Posterior vena cava (tissue), 2 donors: ENCODE measurements at regions not wholly inside any gene's neighbourhood (a gene's known extent, or its start where the extent isn't known, plus 50 kb on each side); places are given as distances from the start of the nearest gene placed in this dataset.

Experiments
- DNase-seq: peaks from one replicate; pipeline ENCODE4 v3.0.0-alpha.2; 2020; ENCODE audit warnings: low spot score
- intact Hi-C, 2 donors: fragments of 100-400 bp; cut with DNase I; formaldehyde crosslinking; loops; one replicate each; pipeline versions ENCODE4 v1.14.1 to v1.14.2; 2022 to 2023
- donor health status: DM: yes; HTN: yes; CAD: no.
- donor health status: DM: yes; HTN: yes; CAD: no.

DNA sequence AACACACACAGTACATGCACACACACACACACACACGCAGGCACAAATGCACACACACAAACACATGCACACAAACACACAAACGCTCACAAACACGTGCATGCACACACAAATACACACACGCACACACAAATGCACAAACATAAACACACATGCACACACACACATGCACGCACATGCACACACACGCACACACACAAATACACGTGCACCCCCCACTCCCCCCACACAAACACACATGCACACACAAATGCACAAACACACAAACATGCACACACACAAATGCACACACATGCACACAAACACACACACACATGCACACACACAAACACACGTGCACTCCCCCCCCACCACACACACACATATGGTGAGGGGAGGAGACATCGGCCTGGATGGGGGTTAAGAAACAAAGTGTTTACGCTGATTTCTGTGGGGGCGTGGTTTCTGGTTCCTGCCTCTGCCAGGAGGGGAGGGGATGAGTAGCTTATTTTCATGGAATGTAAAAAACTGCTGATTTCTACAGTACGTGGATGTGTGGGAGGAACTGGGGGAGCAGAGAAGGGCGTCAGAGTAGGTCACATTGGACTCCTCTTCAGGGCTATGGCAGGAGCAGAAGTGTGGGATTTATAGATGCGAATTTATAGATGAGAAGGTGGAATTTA, 607.2 kb downstream of the QKI start:
- intact Hi-C loops, result loop anchor here in 1 of 2 donors (2.0 kb wide), 1 partner anchor 901 kb away; no protein-coding TSS in a partner anchor
- DNase-seq, result no peak

DNA sequence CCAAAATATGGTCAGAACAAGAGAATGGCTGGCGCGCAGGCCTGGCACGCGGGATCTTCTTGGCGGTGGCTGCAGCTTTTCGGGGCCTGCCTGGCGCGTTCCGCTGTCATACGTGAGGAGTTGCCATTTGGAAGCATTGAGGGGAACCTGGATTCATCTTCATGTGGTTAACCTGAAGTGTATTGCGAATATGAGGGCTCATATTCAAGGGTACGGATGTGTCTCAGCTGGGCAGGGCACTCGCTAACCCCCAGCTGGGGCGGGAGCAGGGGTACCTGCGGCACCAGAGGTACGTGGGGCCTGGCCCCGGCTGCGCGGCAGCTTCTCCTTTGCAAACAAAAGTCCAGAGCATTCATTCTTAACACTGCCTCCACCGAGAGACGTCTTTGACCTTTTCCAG, 605.6 kb downstream of the QKI start:
- intact Hi-C loops, result no loop called here
- DNase-seq, result no peak

DNA sequence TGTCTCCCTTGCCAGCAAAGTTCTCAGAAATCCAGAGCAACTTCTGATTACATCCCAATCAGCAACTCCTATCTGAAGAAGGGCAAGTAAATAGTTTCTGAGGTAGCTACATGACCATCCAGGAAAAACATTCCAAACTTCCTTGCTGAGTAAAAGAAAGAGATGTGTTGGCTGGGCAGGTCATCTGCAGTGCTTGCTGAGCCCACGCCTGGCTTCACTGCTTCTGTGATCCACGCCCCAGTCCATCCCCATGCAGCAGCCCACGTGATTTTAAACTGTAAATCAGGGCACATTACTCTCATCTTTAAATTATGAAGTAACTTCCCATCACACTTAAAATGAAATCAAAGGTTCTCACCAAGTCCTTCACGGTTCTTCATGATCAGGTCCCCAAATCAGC, 603.6 kb downstream of the QKI start:
- intact Hi-C loops, result no loop called here
- DNase-seq, result no peak

DNA sequence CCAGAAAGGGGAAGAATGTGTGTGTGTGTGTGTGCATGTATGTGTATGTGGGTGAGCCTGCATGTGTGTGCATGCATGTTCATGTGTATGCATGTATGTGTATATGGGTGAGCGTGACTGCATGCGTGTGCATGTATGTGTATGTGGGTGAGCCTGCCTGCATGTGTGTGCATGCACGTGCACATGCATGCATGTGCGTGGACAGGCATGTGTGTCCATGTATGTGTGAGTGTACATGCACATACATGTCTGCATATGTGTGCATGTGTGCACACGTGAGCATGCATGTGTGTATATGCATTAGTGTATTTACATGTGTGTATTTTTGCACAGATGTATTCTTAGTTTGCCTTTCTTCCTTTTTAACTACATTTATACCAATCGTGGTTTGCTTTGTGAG, 601.5 kb downstream of the QKI start:
- DNase-seq, result no peak
- intact Hi-C loops, result no loop called here

DNA sequence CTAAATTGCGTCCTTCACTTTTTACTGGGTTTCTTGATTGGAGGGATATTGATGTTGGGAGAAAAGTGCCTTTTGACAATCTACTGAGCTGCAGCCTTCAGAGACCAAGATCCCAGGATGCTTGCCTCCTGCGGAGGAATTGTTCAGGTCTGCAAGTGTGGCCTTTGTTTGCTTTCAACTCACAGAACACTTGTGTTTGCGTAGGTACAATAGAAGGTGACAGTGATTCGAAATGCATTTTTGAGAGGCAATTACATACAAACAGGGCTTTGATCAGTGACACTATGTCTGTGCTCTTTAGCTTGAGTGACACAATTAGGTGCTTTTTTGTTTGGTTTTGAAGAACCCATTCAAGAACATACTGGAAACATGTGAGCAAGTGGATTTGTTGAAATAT, 600.6 kb downstream of the QKI start:
- no peak for DNase-seq
- intact Hi-C loops, result no loop called here

DNA sequence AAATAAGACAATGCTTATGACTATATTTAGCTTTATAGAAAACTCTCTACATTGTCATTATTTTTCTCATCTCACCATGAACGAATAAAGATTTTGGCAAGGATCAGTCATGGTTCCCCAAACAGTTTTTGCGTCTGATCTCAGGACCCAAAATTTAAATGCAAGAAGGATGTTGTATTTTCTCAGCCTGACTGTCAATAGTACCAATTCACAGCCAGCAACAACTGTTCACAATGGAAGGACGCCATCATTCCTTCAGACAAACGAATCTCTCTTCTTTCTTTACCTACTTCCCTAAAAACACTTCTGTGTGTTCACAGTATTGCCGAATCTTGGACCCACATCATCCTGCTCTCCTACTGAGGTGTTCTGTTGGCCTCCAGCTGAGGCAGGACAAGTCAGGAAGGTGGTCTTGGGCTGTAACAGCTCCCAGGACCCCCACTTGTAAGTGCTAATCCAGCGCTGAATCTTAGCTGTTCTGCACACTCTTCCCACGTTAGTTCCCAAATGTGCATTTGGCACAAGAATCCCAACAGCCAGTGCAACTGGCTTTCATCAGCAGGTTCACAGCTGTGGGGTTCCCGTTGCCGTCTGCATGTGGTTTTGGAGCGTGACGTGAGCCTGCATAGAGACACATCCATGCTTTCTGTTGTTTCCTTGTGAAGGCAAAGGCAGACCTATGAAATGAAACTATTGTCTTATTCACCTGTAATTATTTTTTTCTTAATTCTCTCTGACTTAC, 600.0 kb downstream of the QKI start:
- DNase-seq, result no peak
- intact Hi-C loops, result no loop called here

DNA sequence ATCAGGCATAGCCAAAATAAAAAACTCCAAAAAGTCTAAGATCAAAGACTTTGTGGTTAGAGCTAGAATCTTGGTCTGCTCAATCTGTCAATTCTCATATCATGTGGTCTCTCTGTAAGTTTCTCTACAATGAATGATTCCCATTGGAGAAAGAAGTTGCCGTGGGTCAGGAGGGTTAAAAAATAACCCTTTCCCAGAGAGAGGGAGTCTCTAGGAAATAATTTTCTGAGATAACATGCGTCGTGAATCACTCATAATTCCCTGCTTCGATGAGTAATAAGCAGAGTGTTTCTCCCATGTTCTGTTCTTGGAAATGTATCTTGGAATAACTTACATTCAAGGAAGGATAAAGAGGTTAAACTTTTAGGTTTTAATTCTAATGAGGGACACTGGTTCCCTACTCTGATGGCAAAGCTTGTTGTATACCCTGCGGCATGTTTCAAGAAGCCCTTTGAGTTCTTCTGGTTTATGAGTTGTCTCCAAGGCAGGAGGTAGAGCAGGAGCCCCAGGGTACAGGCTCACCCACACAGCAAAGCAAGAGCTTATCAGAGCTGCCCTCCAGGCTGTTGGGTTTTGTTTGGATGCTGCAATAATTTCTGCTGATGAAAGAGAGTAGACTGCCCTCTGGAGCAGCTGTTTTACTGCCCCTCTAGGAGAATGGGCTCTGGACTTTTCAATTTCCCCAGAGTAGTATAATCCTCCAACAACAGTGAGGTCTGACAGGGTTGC, 599.1 kb downstream of the QKI start:
- intact Hi-C loops, result no loop called here
- no peak for DNase-seq

DNA sequence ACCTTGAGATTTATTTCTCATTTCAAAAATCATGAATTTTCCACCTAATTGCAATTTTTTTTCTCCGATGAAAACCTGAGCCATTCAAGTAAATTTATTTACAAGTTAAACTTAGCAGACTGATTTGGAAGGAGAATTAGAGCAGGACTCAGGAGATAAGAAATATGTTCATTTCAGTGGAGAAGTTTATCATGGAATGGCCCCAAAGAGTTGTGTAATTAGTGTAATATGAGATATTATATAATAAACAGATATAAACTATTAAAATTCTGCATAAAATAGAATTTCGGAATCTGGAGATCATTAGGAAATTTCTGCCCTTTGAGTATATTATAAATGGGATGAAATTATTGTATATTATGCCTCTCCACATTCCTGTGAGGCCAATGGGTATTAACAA, 596.8 kb downstream of the QKI start:
- intact Hi-C loops, result no loop called here
- no peak for DNase-seq

DNA sequence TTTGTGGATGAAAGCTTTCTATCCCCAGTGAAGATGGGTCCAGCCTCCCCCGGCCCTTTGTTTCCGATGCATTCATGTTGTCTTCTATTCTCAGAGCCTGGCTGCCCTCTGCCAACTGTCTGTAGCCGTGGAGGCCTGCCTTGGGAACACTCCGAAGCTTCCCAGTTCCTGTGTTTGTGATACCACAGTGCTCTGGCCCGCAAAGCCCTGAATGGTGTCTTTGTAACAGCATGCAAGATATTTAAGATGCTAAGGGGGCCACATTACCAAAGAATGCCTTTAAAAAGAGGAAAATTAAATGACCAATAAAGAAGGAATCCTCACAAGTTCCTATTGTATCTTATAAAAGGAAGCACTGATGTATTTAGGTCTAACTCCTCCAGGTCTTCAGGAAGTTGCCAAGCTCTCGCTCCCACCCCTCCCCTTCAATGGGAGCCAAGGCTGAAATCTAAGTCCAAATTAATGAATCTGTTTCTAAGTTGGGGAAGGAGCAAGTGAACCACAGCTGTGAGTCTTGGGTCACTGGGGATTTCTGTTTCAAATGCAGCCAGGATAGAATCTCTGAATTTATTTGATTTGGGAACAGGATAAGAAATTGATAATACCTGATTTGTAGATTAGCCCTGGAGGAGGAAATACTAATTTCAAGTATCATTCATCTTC, 596.1 kb downstream of the QKI start:
- DNase-seq, result no peak

DNA sequence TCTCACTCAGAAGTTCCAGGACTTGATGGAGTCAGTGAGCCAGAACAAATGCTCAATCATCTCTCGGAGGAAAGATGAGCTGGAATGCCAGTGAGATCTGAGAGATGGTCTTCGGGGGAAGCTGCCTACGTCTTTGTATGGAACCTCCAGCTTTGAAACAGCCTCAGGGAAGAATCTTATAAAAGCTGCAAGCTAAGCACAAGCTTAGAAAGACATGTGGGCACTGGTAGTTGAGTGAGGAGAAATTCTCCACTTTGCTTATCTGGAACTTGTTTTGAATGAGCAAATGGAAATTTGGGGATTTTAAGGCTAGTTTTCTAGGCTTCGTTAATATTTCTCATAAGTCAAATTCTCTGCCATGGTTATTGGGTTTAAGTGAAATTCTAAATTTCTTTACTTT, 594.4 kb downstream of the QKI start:
- intact Hi-C loops, result no loop called here
- no peak for DNase-seq

More for the DNA sequence above, 596.1 kb downstream of the QKI start:
- intact Hi-C loops, result no loop called here

DNA sequence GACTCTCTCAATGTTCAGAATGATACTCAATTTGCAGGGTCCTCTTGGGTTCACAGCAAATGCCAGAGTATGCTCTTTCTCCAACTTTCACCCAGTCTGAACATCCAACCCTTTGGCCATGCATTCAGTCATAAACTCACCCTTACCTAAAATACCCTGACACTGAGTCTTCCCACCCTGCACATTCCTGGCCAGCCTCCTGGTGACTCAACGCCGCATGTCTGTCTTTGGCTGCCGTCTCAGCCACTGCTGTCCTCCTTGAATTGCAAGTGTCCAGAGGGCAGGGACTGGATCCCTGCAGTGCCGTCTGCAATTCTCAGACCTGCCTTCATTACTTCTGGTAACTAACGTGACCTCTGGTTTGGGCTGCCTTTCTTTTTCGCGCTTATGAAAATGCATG, 593.4 kb downstream of the QKI start:
- DNase-seq, result no peak
- intact Hi-C loops, result no loop called here

DNA sequence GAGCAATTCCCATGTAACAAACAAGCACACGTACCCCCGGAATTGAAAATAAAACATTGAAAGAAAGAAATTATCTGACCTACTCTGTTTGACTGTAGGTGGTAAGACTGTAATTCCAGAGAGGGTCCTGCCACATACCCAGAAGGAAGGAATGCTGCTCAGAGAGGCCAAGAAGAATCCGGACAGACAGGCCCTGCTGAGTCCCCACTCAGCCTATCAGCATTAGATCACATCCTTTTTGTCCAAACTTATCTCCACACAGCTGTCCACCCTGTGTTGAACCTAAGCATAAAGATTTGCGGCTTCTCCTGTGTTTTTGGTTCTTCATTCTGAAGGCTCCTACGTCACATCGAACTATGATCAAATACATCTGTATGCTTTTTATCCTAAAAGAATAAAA, 591.9 kb downstream of the QKI start:
- intact Hi-C loops, result no loop called here
- no peak for DNase-seq

DNA sequence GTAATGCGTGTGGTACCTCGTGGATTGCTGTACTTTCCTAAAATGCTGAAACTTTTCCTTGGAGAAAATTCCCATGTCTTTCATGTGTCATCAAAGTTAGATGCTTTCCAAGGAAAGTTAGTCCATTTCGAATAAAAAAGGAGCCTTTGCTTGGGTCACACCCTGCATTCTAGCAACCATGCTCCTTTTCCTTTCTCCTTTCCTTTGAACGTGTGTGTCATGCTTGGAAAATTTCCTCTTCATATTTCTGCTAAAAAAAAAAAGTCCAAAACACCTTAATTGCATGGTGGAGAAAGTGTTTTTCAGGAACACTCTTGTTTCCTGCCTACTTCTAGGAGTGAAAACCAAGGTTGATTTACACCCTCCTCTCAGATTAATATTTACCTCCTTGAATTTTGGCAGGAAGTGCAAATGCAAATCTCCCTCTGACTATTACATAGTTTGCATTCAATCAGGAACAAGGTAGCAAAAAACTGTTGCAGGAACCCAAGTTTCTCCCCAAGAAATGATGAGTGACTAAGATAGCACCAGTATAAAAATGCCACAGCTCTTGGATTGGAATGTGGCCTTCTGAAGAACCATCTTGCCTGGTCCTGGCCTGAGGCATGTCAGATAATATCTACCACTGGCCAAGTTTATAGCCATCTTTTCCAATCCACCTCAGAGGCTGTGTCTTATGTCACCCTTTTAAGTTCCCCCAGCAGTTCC, 590.6 kb downstream of the QKI start:
- no peak for DNase-seq
- intact Hi-C loops, result no loop called here

DNA sequence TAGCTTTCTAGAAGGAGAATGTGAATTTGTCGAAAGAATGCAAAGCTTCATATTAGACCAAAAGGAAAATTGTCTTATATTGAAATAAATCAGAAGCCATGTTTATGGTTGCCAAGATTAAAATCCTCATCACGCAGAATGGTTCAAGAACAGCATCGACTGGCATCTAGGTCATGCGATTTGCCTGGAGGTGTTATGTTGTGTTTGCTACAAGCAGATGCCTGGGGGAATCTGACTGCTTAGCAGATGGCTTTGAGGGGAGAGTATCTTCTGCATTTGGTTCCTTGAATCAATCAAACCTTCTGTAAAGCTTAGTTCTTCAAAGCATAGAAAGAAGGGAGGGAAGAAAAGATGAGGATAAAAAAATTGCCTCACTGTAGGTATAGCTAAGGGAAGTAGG, 585.8 kb downstream of the QKI start:
- intact Hi-C loops, result no loop called here
- no peak for DNase-seq

DNA sequence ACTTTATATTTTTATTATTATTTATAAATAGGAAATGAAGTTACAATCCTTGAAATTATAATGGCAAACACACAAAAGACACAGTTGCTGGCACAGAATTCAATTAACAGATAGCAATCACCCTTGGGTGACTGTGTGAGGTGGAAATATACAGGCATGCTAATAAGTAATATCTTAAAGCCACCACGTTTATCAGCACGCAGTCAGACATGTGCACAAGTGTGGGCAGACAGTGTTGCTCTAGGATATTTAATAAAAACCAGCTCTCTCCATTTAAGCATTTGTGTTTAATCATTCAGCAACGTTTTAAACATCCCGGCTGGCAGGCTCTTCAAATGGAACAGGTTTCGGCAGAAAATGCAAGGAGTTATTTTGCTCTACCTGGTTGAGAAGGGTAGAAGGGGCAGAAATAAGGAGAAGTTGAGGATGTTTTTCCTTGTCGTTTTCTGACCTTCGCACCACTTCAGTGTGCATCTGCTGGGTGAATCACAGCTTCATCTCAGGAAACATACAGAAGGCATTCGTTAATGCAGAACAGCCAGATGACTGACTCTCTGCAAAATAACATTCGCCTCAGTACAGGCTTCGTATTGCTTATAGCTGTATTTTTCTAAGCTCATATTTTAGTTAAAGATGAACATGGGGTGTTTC, 585.1 kb downstream of the QKI start:
- intact Hi-C loops, result no loop called here
- DNase-seq, result no peak

DNA sequence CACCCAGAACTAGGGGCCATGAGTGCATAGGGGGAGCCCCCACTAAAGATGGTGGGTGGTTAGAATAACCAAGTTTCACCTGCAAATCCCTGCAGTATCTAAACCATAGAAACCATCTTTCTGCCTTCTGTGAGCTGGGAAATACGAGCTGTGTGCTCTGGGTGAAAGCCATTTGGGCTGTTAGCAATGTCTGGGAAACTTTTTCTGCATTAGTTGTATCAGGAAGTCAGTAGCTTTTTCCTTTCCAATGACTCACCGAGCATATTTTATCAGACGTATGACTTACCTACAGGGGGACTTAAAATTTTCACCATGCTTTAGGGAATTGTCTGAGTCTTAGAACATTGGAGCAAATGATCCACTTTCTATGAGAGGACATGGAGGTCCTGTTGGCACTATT, 584.0 kb downstream of the QKI start:
- no peak for DNase-seq

DNA sequence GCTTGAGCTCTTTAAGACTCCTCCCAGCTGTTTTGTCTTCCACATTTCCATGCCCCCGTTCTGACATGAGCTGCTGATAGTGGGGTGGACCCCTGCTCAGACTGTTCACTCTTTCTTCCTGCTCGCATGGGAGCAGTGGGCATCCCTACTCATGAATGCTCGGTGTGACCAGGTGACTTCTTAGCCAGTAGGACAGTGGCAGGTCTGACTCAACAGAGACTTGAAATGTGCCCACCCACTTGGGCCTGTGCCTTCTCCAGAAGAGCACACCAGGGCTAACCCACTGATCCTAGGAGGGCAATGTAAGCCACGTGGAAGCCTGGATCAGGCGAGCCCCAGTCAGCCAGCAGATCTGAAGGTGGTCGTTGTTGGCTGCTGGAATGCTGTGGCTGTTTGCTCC, 582.0 kb downstream of the QKI start:
- intact Hi-C loops, result no loop called here
- DNase-seq, result no peak

More for the DNA sequence above, 584.0 kb downstream of the QKI start:
- intact Hi-C loops, result no loop called here

DNA sequence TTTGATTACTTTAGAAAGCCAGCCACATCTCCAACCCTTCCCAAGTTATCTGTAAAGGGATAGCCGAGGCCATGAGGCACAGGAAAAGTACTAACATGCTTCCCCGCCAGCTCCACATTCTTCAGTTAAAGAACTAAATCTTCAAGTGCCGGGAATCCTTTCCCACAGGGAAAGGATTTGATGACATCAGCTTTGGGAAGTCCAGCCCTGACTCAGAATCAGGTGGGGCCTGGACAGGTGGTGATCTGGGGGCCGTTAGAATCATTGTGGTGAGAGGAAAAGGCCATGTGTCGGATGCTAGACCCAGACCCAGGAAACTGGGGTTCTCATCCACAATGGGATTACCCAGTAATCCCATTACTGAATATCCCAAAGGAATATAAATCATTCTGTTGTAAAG, 580.0 kb downstream of the QKI start:
- intact Hi-C loops, result no loop called here
- DNase-seq, result no peak

DNA sequence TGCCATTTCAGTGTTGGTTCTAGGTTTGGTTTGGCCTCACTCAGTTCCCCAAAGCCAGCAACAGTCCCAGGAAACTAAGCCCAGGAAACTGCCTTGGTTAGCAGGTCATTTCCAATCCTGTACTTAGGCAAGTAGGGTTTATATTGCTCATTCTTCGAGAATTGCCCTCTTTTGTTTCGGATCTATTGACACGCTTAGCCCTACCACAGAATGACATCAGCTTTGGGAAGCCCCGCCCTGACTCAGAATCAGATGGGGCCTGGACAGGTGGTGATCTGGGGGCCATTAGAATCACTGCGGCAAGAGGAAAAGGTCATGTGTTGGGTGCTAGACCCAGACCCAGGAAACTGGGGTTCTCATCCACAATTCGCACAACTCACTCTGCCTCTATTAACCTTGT, 578.2 kb downstream of the QKI start:
- intact Hi-C loops, result no loop called here

More for the DNA sequence above, 578.2 kb downstream of the QKI start:
- DNase-seq, result no peak
